ENCODE measurements at regions not wholly inside any gene's neighbourhood (a gene's known extent, or its start where the extent isn't known, plus 50 kb on each side); places are given as distances from the start of the nearest gene placed in this dataset.

DNA sequence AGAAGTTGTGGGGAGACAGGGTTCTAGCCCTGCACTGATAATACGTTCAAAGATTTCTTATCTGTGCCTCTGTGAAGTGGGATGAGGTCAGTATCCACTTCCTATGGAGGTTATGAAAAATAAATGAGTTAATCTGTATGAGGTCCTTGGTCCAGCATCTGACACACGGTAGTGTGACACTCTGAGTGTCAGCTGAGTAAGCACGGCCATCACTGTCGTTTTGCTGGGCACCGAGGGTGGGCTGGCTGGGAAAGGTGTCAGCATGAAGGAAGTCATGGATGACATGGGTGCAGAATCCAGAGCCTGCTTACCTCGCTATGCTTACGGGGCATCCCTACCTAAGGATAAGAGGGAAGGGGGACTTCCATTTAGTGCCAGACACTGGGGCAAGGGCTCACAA, 150.3 kb downstream of the INHBB start:
- ATAC-seq (replicated peaks; ENCODE audit: extremely low read depth, poor library complexity, severe bottlenecking) (no peak), DNase-seq (ENCODE audit: low spot score in 2 of 2) (no peak)
- Mint-ChIP-seq H3K4me3 (no peak overlapping the region), H3K9me3 (no peaks in the 10 kb centered on the region), H3K27ac (ENCODE audit: low read depth) (no peak overlapping the region), H3K36me3 (ENCODE audit: insufficient read depth) (peaks cover 1% of the 10 kb centered on the region), H3K4me1 (no peaks in the 10 kb centered on the region), H3K27me3 (peaks cover 45% of the 10 kb centered on the region)

DNA sequence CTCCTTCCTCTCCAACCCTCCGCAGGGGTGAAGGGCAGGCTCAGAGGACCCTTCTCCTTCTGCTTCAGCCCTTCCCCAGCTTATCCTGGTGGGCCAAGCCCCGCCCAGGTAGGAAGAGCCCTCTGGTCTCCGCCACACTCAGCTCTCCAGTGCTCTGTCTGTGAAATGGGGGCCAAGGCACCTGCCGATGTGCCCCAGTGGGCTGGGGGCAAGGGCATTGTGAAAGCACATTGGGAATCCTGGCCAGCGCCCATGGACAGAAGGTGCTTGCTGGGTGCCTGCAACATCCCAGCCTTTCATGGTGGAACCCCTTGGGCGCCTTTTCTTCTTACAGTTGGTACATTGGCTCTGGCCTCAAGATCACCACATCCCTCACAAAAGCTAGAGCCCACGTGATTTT, 150.8 kb downstream of the INHBB start:
- no peaks in the 10 kb centered on the region for H3K4me1 Mint-ChIP-seq
- DNase-seq (ENCODE audit: low spot score in 2 of 2) (no peak), ATAC-seq (replicated peaks; ENCODE audit: extremely low read depth, poor library complexity, severe bottlenecking) (no peak)
- H3K9me3 Mint-ChIP-seq: no peaks in the 10 kb centered on the region
- no peak overlapping the region for H3K27ac Mint-ChIP-seq (ENCODE audit: low read depth)
- H3K36me3 Mint-ChIP-seq (ENCODE audit: insufficient read depth): peaks cover 1% of the 10 kb centered on the region
- no peak overlapping the region for H3K4me3 Mint-ChIP-seq
- peaks cover 42% of the 10 kb centered on the region for H3K27me3 Mint-ChIP-seq

DNA sequence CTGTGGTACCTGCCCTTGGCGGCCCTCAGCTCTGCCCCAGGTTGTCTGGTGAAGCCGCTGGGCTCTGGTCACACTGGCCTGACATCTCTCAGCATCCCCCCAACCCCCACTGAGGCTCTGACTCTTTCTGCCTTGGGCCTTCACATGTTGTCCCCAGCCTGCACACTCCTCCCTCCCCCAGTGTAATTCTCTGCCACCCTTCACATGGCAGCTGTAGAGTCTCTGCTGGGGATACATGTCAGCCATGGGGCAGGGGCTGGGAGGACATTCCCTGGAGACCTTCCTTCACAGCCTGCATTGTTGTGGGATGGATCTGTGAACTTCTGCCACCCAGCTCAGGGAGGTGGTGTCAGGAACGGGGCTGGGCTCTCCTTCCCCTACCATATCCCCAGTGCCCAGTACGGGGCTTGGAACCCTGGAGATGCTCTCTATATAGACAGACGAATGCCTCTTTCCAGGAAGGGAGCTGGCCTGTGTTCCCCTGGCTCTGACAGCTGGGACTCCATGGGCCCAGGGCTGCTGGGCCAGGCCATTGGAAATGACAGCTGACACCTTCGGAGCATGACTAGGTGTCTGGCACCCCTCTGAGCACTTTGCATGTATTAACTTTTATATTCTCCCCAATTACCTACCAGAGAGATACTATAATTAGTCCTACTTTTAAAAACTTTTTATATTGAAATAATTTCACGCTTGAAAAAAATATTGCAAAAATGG, 151.5 kb downstream of the INHBB start:
- Mint-ChIP-seq H3K27me3 (peaks cover 48% of the 10 kb centered on the region), H3K36me3 (ENCODE audit: insufficient read depth) (peaks cover 1% of the 10 kb centered on the region), H3K9me3 (no peaks in the 10 kb centered on the region), H3K4me1 (no peaks in the 10 kb centered on the region), H3K27ac (ENCODE audit: low read depth) (no peak overlapping the region), H3K4me3 (no peak overlapping the region)
- DNase-seq (ENCODE audit: low spot score in 2 of 2): no peak
- ATAC-seq (replicated peaks; ENCODE audit: extremely low read depth, poor library complexity, severe bottlenecking): no peak

DNA sequence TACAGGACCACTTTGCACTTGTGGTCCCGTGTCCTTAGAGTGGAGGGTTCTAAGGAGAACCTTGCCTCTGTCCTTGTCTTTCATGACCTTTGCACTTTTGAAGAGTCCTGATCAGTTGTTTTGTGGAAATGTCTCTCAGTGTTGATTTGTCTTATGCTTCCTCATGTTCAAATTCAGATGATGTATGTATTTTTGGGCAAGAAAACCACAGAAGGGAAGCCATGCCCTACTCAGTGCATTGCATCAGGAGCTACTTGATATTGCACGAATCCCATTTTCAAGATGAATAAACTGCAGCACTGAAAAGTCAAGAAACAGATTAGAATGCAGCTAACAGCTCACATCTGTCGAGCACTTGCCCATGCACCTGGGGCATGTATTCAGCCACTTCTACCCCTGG, 152.2 kb downstream of the INHBB start:
- DNase-seq (ENCODE audit: low spot score in 2 of 2) (no peak), ATAC-seq (replicated peaks; ENCODE audit: extremely low read depth, poor library complexity, severe bottlenecking) (no peak)
- Mint-ChIP-seq H3K4me1 (no peaks in the 10 kb centered on the region), H3K4me3 (no peak overlapping the region), H3K9me3 (no peaks in the 10 kb centered on the region), H3K36me3 (ENCODE audit: insufficient read depth) (peaks cover 1% of the 10 kb centered on the region), H3K27ac (ENCODE audit: low read depth) (no peak overlapping the region), H3K27me3 (peaks cover 55% of the 10 kb centered on the region)

DNA sequence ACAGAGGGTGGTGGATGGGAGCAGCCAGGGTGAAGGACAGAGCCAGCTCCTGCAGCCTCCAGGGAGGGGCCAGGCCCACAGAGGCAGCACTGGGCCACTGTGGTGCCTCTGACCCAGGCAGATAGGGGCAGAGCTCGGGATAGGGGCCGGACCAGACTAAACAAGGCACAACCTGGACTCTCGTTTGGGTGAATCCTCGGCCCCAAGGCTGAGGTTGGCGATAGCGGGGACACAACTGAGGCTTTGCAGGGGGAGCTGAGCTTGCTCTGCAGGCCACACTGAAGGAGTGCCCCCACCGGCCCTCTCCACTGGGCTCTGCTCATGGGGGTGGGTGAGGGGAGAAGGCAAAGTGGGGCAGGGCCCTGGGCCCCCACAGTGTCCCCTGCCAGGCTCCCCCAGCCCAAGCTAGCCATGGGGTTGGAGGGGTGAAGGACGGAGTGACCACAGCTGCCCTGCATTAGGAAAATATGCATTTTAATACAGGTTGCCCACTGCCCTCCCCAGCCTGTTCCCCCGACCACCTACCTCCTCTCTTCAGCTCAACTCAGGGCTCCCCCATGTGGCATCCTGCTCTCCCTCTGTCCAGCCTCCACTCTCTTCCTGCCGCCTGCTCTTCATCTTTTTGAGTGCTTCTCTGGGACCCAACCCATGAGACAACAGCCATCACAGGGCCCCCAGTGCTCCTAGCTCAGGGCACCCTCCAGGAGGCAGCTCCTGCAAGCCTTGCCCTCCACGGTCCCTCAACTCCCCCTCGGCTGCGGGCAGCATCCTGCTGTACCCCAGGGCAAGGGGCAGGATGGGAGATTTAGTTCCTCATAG, 152.8 kb downstream of the INHBB start:
- Mint-ChIP-seq H3K4me1 (no peaks in the 10 kb centered on the region), H3K27me3 (peaks cover 55% of the 10 kb centered on the region), H3K4me3 (no peak overlapping the region), H3K9me3 (no peaks in the 10 kb centered on the region), H3K27ac (ENCODE audit: low read depth) (no peak overlapping the region), H3K36me3 (ENCODE audit: insufficient read depth) (peaks cover 1% of the 10 kb centered on the region)
- DNase-seq (ENCODE audit: low spot score in 2 of 2) (no peak), ATAC-seq (replicated peaks; ENCODE audit: extremely low read depth, poor library complexity, severe bottlenecking) (no peak)

DNA sequence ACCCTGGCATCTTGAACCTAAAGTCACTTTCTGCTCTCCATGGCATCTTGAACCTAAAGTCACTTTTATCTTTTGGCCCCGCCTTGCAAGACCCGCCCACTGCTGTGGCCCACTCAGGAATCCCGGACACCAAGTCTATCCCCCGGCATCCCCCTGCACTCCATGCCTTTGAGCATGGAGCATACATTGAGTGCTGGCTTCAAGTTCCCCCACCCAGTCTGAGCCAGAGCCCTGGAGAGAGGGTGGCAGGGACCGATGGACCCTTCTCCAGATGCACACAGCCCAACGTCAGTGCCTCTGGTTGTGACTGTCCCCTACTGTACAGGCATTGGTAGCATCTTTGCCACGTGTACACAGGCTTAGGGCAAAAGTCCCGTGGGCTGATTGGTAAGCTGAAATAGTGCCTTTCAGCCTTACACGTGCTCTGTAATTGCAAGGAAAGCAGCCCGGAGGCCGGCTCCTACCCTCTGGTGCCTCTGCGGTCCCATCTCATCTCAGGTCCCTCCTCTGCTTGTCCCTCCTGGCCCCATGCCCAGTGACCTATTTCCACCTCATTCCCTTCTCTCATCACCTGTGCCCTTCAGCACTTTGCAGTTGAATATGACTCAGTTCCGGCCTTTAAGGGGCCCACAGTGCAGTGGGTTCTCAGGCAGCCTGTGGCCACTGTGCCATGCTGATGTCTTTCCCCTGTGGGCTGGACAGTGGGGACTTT, 154.0 kb downstream of the INHBB start:
- H3K9me3 Mint-ChIP-seq: no peaks in the 10 kb centered on the region
- H3K36me3 Mint-ChIP-seq (ENCODE audit: insufficient read depth): peaks cover 1% of the 10 kb centered on the region
- H3K27me3 Mint-ChIP-seq: peaks cover 55% of the 10 kb centered on the region
- no peak overlapping the region for H3K4me3 Mint-ChIP-seq
- DNase-seq (ENCODE audit: low spot score in 2 of 2) (no peak), ATAC-seq (replicated peaks; ENCODE audit: extremely low read depth, poor library complexity, severe bottlenecking) (no peak)
- H3K27ac Mint-ChIP-seq (ENCODE audit: low read depth): no peak overlapping the region
- H3K4me1 Mint-ChIP-seq: no peaks in the 10 kb centered on the region

DNA sequence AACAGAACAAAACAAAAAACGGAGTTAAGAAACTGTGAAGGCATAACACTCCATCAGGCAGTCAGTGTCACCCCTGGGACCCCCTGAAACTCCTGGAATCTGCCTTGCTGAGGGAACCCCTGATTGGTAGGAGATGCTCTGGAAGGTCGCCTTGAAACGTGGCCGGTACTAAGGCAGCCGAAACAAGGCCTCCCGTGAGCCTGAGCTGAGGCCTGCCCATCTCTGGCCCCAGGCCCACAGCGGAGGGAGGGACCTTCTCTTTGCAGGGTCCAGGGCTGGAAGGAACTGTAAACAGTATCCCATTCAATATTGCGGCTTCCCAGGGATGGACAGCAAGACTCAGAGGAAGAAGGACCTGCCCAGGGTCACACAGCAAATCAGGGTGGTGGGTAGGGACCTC, 155.7 kb downstream of the INHBB start:
- Mint-ChIP-seq H3K4me3 (no peak overlapping the region), H3K36me3 (ENCODE audit: insufficient read depth) (no peaks in the 10 kb centered on the region), H3K27ac (ENCODE audit: low read depth) (no peak overlapping the region), H3K4me1 (no peaks in the 10 kb centered on the region), H3K27me3 (peaks cover 52% of the 10 kb centered on the region), H3K9me3 (no peaks in the 10 kb centered on the region)
- ATAC-seq (replicated peaks; ENCODE audit: extremely low read depth, poor library complexity, severe bottlenecking) (no peak), DNase-seq (ENCODE audit: low spot score in 2 of 2) (no peak)

DNA sequence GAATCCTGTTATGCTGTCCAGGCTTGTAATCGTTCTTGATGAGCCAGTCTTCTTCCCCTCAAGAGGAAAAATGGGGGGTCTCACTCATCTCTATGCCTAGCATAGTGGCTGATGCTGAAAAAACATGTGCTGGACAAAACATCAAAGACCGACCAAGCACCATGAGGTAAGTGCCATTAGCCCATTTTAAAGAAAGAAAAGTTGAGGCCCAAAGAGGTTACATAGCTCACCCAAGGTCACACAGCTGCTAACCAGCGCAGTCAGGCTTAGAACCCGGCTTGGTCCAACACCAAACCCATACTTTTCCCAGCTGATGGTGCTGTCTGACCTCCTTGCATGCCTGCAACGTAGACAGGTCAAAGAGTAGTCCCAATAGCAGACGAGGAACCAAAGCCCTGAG, 156.4 kb downstream of the INHBB start:
- no peak for ATAC-seq (replicated peaks; ENCODE audit: extremely low read depth, poor library complexity, severe bottlenecking)
- Mint-ChIP-seq H3K9me3 (no peaks in the 10 kb centered on the region), H3K4me1 (no peaks in the 10 kb centered on the region), H3K4me3 (no peak overlapping the region), H3K27ac (ENCODE audit: low read depth) (no peak overlapping the region), H3K36me3 (ENCODE audit: insufficient read depth) (no peaks in the 10 kb centered on the region), H3K27me3 (peaks cover 44% of the 10 kb centered on the region)
- DNase-seq (ENCODE audit: low spot score in 2 of 2): no peak

DNA sequence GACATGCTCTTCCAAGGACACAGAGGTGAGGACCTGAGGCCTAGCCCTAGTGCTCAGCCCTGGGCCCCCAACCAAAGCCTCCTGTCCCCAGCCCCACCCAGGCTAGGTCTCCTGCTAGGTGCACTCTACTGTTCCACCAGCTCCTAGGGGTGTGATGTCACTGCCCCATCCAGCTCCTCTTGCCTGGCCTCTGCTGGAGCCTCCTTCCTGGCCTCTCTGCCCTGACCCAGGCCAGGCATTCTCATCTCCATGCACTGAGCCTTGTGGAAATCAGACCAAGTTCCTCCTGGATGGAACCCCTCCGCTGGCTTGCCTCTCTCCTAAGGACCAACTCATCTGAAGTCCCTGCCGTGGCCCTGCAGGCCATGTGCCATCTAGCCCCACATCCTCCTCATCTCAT, 156.8 kb downstream of the INHBB start:
- DNase-seq (ENCODE audit: low spot score in 2 of 2): no peak
- no peaks in the 10 kb centered on the region for H3K36me3 Mint-ChIP-seq (ENCODE audit: insufficient read depth)
- H3K9me3 Mint-ChIP-seq: no peaks in the 10 kb centered on the region
- H3K27me3 Mint-ChIP-seq: peaks cover 40% of the 10 kb centered on the region
- ATAC-seq (replicated peaks; ENCODE audit: extremely low read depth, poor library complexity, severe bottlenecking): no peak
- no peaks in the 10 kb centered on the region for H3K4me1 Mint-ChIP-seq
- no peak overlapping the region for H3K27ac Mint-ChIP-seq (ENCODE audit: low read depth)
- H3K4me3 Mint-ChIP-seq: no peak overlapping the region

DNA sequence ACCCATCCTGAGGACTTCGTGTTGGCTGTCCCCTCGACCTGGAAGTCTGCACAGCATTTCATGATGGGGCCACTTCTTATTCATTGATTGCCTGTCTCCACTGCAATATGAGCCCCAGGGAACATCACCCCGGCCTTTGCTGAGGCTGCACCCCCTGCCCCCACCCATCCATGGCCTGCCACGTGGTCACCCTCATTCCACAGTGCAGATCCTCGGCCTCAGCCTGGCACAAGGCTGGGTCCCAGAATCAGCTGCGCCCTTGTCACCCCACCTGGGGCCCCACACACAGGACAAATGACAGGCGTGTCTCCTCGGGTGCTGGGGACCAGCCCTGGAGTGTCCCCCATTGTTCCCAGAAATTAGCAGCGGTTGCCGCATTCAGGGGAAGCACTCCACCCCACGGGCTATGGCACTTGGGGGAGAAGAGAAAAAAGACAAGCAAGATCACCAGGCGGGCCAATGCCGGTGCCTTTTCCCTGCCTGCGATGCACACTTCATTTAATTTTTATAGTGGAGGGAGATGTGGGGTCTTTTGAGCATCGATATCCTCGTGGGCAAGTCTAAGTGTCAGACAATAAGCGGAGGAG, 157.4 kb downstream of the INHBB start:
- Mint-ChIP-seq H3K4me1 (no peaks in the 10 kb centered on the region), H3K27ac (ENCODE audit: low read depth) (no peak overlapping the region), H3K9me3 (no peaks in the 10 kb centered on the region), H3K4me3 (no peak overlapping the region), H3K36me3 (ENCODE audit: insufficient read depth) (no peaks in the 10 kb centered on the region), H3K27me3 (peaks cover 40% of the 10 kb centered on the region)
- ATAC-seq (replicated peaks; ENCODE audit: extremely low read depth, poor library complexity, severe bottlenecking) (no peak), DNase-seq (ENCODE audit: low spot score in 2 of 2) (no peak)

DNA sequence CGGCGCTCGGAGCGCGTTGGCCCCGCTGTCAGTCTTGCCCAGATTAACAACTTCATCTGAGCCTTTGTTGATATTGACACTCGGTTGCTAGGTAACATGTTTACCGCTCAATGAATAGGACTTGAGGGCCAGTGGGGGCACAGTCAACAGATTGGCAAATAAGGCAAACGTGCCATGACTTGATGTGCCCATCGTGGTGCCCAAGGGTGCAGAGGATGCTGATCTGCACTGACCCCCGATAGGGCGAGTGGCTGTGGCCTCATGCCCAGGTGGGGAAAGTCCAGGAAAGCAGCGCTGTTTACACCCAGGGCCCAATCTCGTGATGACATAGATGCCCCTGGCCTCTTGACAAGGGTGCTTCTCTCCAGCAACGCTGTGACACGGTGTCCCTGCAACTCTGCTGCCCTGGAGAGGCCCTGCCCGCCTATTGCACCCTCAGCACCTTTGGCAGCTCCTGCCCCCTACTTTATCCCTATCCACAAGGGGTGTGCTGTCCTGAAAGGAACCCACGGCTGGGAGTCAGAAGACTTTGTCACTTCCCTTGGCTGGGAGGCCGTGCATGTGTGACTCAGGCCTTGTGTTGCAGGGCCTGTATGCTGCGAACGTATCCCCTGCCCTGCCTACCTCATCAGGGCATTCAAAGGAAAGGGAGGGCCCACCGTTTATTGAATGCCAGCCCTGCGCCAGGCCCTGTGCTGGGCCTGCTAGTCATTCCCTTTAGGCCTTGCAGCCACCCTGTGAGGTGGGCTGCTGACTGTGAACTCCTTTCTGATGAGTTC, 158.0 kb downstream of the INHBB start:
- Mint-ChIP-seq H3K9me3 (no peaks in the 10 kb centered on the region), H3K27ac (ENCODE audit: low read depth) (no peak overlapping the region), H3K4me3 (no peak overlapping the region), H3K27me3 (peaks cover 35% of the 10 kb centered on the region), H3K36me3 (ENCODE audit: insufficient read depth) (no peaks in the 10 kb centered on the region), H3K4me1 (no peaks in the 10 kb centered on the region)
- ATAC-seq (replicated peaks; ENCODE audit: extremely low read depth, poor library complexity, severe bottlenecking) (no peak), DNase-seq (ENCODE audit: low spot score in 2 of 2) (no peak)
